Astrocyte (in vitro differentiated cells and primary cell): ENCODE measurements at regions not wholly inside any gene's neighbourhood (a gene's known extent, or its start where the extent isn't known, plus 50 kb on each side); places are given as distances from the start of the nearest gene placed in this dataset.

Source experiments
- DNase-seq: peaks from one replicate; pipeline ENCODE4 v3.0.0-alpha.2; 2010; ENCODE audit warnings: low read depth
- FAIRE-seq: peaks from 2 replicates; lab custom pipeline; 2011; peaks lifted over from hg19 to GRCh38; lab: Jason Lieb, UNC
- H2AFZ ChIP-seq: 2 replicates; pipeline ENCODE4 v1.6.0; 2012; ENCODE audit warnings: low read depth, low read length, inconsistent platforms
- H3K27ac ChIP-seq: 2 replicates; pipeline ENCODE4 v1.5.1; 2011; ENCODE audit warnings: low read depth, low read length, inconsistent platforms
- H3K27me3 ChIP-seq: 2 replicates; pipeline ENCODE4 v1.6.0; 2011; ENCODE audit warnings: low read length, inconsistent platforms; ENCODE audit not compliant: insufficient read depth
- H3K36me3 ChIP-seq: 2 replicates; pipeline ENCODE4 v1.5.1; 2011; ENCODE audit warnings: low read length, inconsistent platforms; ENCODE audit not compliant: insufficient read depth
- H3K4me1 ChIP-seq: 2 replicates; pipeline ENCODE4 v1.5.1; 2011; ENCODE audit warnings: low read length, inconsistent platforms; ENCODE audit not compliant: insufficient read depth
- H3K4me2 ChIP-seq: 2 replicates; pipeline ENCODE4 v1.6.0; 2012; ENCODE audit warnings: low read length, inconsistent platforms
- H3K4me3 ChIP-seq: 2 replicates; pipeline ENCODE4 v1.5.1; 2011; ENCODE audit warnings: low read depth, mild to moderate bottlenecking, low read length, inconsistent platforms; ENCODE audit not compliant: insufficient read depth
- H3K79me2 ChIP-seq: 2 replicates; pipeline ENCODE4 v1.6.0; 2012; ENCODE audit warnings: mild to moderate bottlenecking, low read length, inconsistent platforms; ENCODE audit not compliant: insufficient read depth
- H3K9ac ChIP-seq: 2 replicates; pipeline ENCODE4 v1.6.0; 2012; ENCODE audit warnings: mild to moderate bottlenecking, low read length, inconsistent platforms
- H3K9me3 ChIP-seq: 2 replicates; pipeline ENCODE4 v1.5.1; 2012; ENCODE audit warnings: low read depth, mild to moderate bottlenecking, low read length, inconsistent platforms; ENCODE audit not compliant: insufficient read depth
- H4K20me1 ChIP-seq: 2 replicates; pipeline ENCODE4 v1.6.0; 2012; ENCODE audit warnings: low read length, inconsistent platforms; ENCODE audit not compliant: insufficient read depth
- H3K27ac Mint-ChIP-seq: one replicate; pipeline ENCODE4 v1.8.0; 2021; ENCODE audit warnings: mild to moderate bottlenecking, mixed read lengths; ENCODE audit not compliant: unreplicated experiment
- H3K27me3 Mint-ChIP-seq: one replicate; pipeline ENCODE4 v1.8.0; 2021; ENCODE audit warnings: low read depth, mixed read lengths; ENCODE audit not compliant: unreplicated experiment
- H3K36me3 Mint-ChIP-seq: one replicate; pipeline ENCODE4 v1.8.0; 2021; ENCODE audit warnings: low read depth, mixed read lengths; ENCODE audit not compliant: unreplicated experiment
- H3K4me1 Mint-ChIP-seq: one replicate; pipeline ENCODE4 v1.8.0; 2021; ENCODE audit warnings: low read depth, mixed read lengths; ENCODE audit not compliant: unreplicated experiment
- H3K4me3 Mint-ChIP-seq: one replicate; pipeline ENCODE4 v1.8.0; 2021; ENCODE audit warnings: mild to moderate bottlenecking, moderate library complexity, mixed read lengths; ENCODE audit not compliant: unreplicated experiment
- H3K9me3 Mint-ChIP-seq: one replicate; pipeline ENCODE4 v1.8.0; 2021; ENCODE audit warnings: mild to moderate bottlenecking, mixed read lengths; ENCODE audit not compliant: unreplicated experiment
- EZH2 ChIP-seq: IDR thresholded peaks from 2 replicates; pipeline ENCODE4 v1.6.1; 2012; ENCODE audit warnings: mild to moderate bottlenecking, low read length, inconsistent platforms; ENCODE audit not compliant: insufficient read depth
- TF ChIP-seq, protein P1 (sequence below): IDR thresholded peaks from 2 replicates; pipeline ENCODE4 v1.5.1; 2011; ENCODE audit warnings: low read depth, mild to moderate bottlenecking, inconsistent platforms, low read length, moderate library complexity; ENCODE audit not compliant: insufficient read depth

DNA sequence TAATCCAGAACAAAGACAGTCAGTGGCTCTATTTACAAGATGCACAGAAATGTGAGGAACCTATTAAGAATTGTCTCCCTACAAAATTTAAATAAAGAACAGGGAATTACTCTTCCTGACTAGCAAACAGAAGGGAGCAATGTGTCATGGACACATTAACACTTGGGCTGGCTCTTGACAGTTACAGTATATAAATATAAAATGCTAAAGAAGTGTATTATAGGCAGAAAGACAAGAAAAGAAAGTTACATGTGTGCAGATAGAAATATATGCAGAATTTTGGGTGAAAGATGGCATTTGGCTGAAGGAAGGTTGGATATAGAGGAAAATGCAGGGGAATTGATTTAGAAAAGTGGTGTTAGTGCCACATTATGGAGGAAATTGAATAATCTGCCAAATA, 2257.1 kb upstream of the ACO1 start:
- no peak overlapping the region for H3K4me3 Mint-ChIP-seq
- TF ChIP-seq, protein P1, sequence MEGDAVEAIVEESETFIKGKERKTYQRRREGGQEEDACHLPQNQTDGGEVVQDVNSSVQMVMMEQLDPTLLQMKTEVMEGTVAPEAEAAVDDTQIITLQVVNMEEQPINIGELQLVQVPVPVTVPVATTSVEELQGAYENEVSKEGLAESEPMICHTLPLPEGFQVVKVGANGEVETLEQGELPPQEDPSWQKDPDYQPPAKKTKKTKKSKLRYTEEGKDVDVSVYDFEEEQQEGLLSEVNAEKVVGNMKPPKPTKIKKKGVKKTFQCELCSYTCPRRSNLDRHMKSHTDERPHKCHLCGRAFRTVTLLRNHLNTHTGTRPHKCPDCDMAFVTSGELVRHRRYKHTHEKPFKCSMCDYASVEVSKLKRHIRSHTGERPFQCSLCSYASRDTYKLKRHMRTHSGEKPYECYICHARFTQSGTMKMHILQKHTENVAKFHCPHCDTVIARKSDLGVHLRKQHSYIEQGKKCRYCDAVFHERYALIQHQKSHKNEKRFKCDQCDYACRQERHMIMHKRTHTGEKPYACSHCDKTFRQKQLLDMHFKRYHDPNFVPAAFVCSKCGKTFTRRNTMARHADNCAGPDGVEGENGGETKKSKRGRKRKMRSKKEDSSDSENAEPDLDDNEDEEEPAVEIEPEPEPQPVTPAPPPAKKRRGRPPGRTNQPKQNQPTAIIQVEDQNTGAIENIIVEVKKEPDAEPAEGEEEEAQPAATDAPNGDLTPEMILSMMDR: no peak
- no peak for TF ChIP-seq EZH2
- no peak overlapping the region for H3K4me3 ChIP-seq
- no peaks in the 10 kb centered on the region for H4K20me1 ChIP-seq
- H3K9me3 ChIP-seq: no peaks in the 10 kb centered on the region
- H3K4me1 ChIP-seq: no peaks in the 10 kb centered on the region
- H3K36me3 Mint-ChIP-seq: no peaks in the 10 kb centered on the region
- H3K4me1 Mint-ChIP-seq: no peaks in the 10 kb centered on the region
- no peak overlapping the region for H3K27ac Mint-ChIP-seq
- H3K9me3 Mint-ChIP-seq: no peaks in the 10 kb centered on the region
- H3K4me2 ChIP-seq: no peak overlapping the region
- no peaks in the 10 kb centered on the region for H3K27me3 ChIP-seq
- H3K36me3 ChIP-seq: no peaks in the 10 kb centered on the region
- H3K79me2 ChIP-seq: no peaks in the 10 kb centered on the region
- H3K9ac ChIP-seq: no peak overlapping the region
- H3K27me3 Mint-ChIP-seq: no peaks in the 10 kb centered on the region
- H3K27ac ChIP-seq: no peak overlapping the region
- FAIRE-seq (no peak), DNase-seq (no peak)
- H2AFZ ChIP-seq: no peak overlapping the region

DNA sequence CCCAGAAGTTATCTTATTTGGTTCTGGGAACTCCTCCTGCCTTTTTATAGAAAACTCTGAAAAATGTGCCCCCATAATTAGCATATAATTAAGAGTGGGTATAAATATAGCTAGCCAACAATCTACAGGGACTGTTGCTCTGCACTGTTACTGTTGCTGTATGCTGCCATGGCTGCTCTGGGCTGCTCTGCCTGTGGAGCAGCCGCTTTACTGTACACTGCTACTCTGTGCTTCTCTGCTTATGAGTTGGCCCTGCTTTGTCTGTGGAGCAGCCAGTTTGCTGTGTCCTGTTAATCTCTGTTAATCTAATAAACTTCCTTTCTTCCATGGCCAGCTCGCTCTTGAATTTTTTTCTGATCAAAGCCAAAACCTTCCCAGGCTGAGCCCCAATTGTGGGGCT, 2244.0 kb upstream of the ACO1 start:
- Histone ChIP-seq H3K9me3 (no peaks in the 10 kb centered on the region), H3K36me3 (no peaks in the 10 kb centered on the region), H3K4me3 (no peak overlapping the region), H3K4me2 (no peak overlapping the region), H3K9ac (no peak overlapping the region), H2AFZ (no peak overlapping the region), H3K79me2 (no peaks in the 10 kb centered on the region), H4K20me1 (no peaks in the 10 kb centered on the region), H3K4me1 (no peaks in the 10 kb centered on the region), H3K27me3 (no peaks in the 10 kb centered on the region), H3K27ac (no peak overlapping the region)
- Mint-ChIP-seq H3K27me3 (no peaks in the 10 kb centered on the region), H3K36me3 (no peaks in the 10 kb centered on the region), H3K9me3 (no peaks in the 10 kb centered on the region), H3K4me1 (no peaks in the 10 kb centered on the region), H3K4me3 (no peak overlapping the region), H3K27ac (no peak overlapping the region)
- DNase-seq (no peak), FAIRE-seq (no peak)
- TF ChIP-seq, protein P1: no peak
- TF ChIP-seq EZH2: no peak

DNA sequence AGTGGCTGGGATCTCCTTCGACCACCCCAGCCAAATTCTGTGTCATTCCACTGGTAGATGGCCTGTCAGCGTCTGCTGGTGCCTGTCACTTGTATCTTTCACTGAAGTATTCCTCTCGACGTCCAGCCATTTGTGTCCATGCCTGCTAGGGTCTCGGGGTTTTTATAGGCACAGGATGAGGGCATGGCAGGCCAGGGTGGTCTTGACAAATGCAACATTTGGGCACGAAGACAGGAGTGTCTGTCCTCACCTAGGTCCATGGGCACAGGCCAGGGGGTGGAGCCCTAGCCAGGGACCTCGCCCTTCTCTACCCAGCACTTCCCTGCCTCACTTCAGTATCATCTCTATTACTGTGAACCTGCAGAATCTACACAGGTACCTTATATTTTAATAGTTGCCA, 2223.9 kb upstream of the ACO1 start:
- DNase-seq: no peak
- Mint-ChIP-seq H3K9me3 (no peaks in the 10 kb centered on the region), H3K36me3 (no peaks in the 10 kb centered on the region), H3K27me3 (no peaks in the 10 kb centered on the region), H3K4me3 (no peak overlapping the region), H3K4me1 (peaks cover 2% of the 10 kb centered on the region), H3K27ac (no peak overlapping the region)
- Histone ChIP-seq H3K9me3 (no peaks in the 10 kb centered on the region), H3K4me2 (no peak overlapping the region), H3K36me3 (no peaks in the 10 kb centered on the region), H4K20me1 (no peaks in the 10 kb centered on the region), H3K27me3 (no peaks in the 10 kb centered on the region), H3K4me1 (no peaks in the 10 kb centered on the region), H2AFZ (no peak overlapping the region), H3K9ac (no peak overlapping the region), H3K27ac (no peak overlapping the region), H3K4me3 (no peak overlapping the region), H3K79me2 (no peaks in the 10 kb centered on the region)
- FAIRE-seq: no peak
- no peak for TF ChIP-seq EZH2
- TF ChIP-seq, protein P1: no peak
